HepG2 (cell line): ENCODE measurements at regions not wholly inside any gene's neighbourhood (a gene's known extent, or its start where the extent isn't known, plus 50 kb on each side); places are given as distances from the start of the nearest gene placed in this dataset.

Source experiments
- ATAC-seq: fragments of 200-7000 bp; cut with Tn5 transposase; 3 replicates; pipeline ENCODE4 v1.9.1; 2020; ENCODE audit warnings: mild to moderate bottlenecking, moderate library complexity
- BruUV-seq: library from RNA; stranded (reverse); fragments of 400-500 nt; replicated peaks from 2 replicates; lab custom pipeline; 2021; lab: Mats Ljungman, UMichigan
- CTCF ChIA-PET: fragments of 300-600 bp; formaldehyde crosslinking; extraction: SDS; loops from one replicate; lab custom pipeline; 2021; ENCODE audit warnings: low total read pairs, inconsistent platforms, low intra/inter-chr PET ratio; lab: Yijun Ruan, JAX
- POLR2A ChIA-PET: fragments of 350-600 bp; sonication (Branson Sonifier 250); formaldehyde crosslinking; loops from one replicate; lab custom pipeline; 2020; ENCODE audit warnings: antibody characterized with exemption, inconsistent platforms; lab: Yijun Ruan, JAX
- DNase-seq: peaks from one replicate; pipeline ENCODE4 v3.0.0-alpha.2; 2015; ENCODE audit warnings: low spot score
- FAIRE-seq: peaks from 3 replicates; lab custom pipeline; 2011; peaks lifted over from hg19 to GRCh38; lab: Jason Lieb, UNC
- H2AFZ ChIP-seq: one replicate; pipeline ENCODE4 v1.6.1; 2011; ENCODE audit warnings: low read length, inconsistent platforms
- H3K27ac ChIP-seq: fragments of 300-600 bp; 3 replicates; pipeline ENCODE4 v1.8.0; 2011; ENCODE audit warnings: mixed run types, mild to moderate bottlenecking, mixed read lengths, low read length, inconsistent platforms; ENCODE audit not compliant: insufficient read depth; ENCODE audit errors: extremely low read length
- H3K27me3 ChIP-seq, 2 experiments: fragments of 200-600 bp in 1 of 2; 2 replicates in 1 of 2; 3 replicates in 1 of 2; pipeline versions ENCODE4 v1.6.0 to v1.8.0; 2011; ENCODE audit warnings: low read length in 2 of 2, mild to moderate bottlenecking in 2 of 2, moderate library complexity in 2 of 2, inconsistent platforms in 1 of 2; ENCODE audit not compliant: insufficient read depth in 2 of 2, control insufficient read depth in 1 of 2
- H3K36me3 ChIP-seq, 2 experiments: fragments of 200-600 bp in 1 of 2; replicated peaks in 1 of 2; 2 replicates in 1 of 2; 3 replicates in 1 of 2; pipeline versions ENCODE4 v1.5.1 to v1.8.0; 2011; ENCODE audit warnings: low read length in 2 of 2, inconsistent platforms in 1 of 2; ENCODE audit not compliant: insufficient read depth in 2 of 2, control insufficient read depth in 1 of 2
- H3K4me1 ChIP-seq: 2 replicates; pipeline ENCODE4 v1.5.1; 2012; ENCODE audit warnings: low read length, inconsistent platforms; ENCODE audit not compliant: insufficient read depth
- H3K4me2 ChIP-seq: 2 replicates; pipeline ENCODE4 v1.6.0; 2011; ENCODE audit warnings: low read depth, low read length, inconsistent platforms
- H3K4me3 ChIP-seq, 3 experiments: fragments of 200-600 bp in 1 of 3; sonication (generic), shearing (Covaris generic) in 1 of 3; replicated peaks in 1 of 3; 2 replicates each; pipeline ENCODE4 v1.5.1; 2011 to 2016; ENCODE audit warnings: low read length in 3 of 3, inconsistent platforms in 2 of 3, low read depth in 2 of 3, mild to moderate bottlenecking in 2 of 3, control low read depth in 1 of 3, mixed read lengths in 1 of 3; ENCODE audit not compliant: insufficient read depth in 1 of 3
- H3K79me2 ChIP-seq: one replicate; pipeline ENCODE4 v1.6.1; 2011; ENCODE audit warnings: low read length, inconsistent platforms; ENCODE audit not compliant: insufficient read depth
- H3K9ac ChIP-seq: 2 replicates; pipeline ENCODE4 v1.6.0; 2011; ENCODE audit warnings: mild to moderate bottlenecking, low read depth, low read length, inconsistent platforms; ENCODE audit not compliant: insufficient read depth
- H3K9me3 ChIP-seq: 2 replicates; pipeline ENCODE4 v1.5.1; 2012; ENCODE audit warnings: mild to moderate bottlenecking, low read length
- H4K20me1 ChIP-seq: 2 replicates; pipeline ENCODE4 v1.6.0; 2011; ENCODE audit warnings: inconsistent platforms, mild to moderate bottlenecking, low read length, moderate library complexity; ENCODE audit not compliant: insufficient read depth
- JUND ChIP-seq: sonication (generic); formaldehyde crosslinking; IDR thresholded peaks from 2 replicates; pipeline ENCODE4 v1.8.0; 2022; ENCODE audit warnings: mild to moderate bottlenecking, missing genetic modification reagents
- MIER2 ChIP-seq: IDR thresholded peaks from 2 replicates; pipeline ENCODE4 v1.6.1; 2016; ENCODE audit warnings: missing biosample characterization, missing genetic modification reagents
- NKX3-1 ChIP-seq: sonication (generic); formaldehyde crosslinking; IDR thresholded peaks from 2 replicates; pipeline ENCODE4 v1.5.0; 2020; ENCODE audit warnings: missing genetic modification reagents
- YY1 ChIP-seq: IDR thresholded peaks from 2 replicates; pipeline ENCODE4 v1.6.1; 2011; ENCODE audit warnings: low read length, low read depth, moderate library complexity, mild to moderate bottlenecking; ENCODE audit not compliant: insufficient read depth, insufficient replicate concordance
- ZBED4 ChIP-seq: sonication (generic); formaldehyde crosslinking; IDR thresholded peaks from 2 replicates; pipeline ENCODE4 v1.4.0; 2020; ENCODE audit warnings: missing genetic modification reagents, borderline replicate concordance
- ZBTB40 ChIP-seq, 2 experiments: fragments of 450-650 bp in 1 of 2; sonication (generic) in 1 of 2; formaldehyde crosslinking in 1 of 2; IDR thresholded peaks; 2 replicates each; pipeline versions ENCODE4 v1.6.1 to v1.8.0; 2016 to 2022; ENCODE audit warnings: antibody characterized with exemption in 1 of 2, mild to moderate bottlenecking in 1 of 2, missing genetic modification reagents in 1 of 2
- ZNF556 ChIP-seq: sonication (generic); formaldehyde crosslinking; IDR thresholded peaks from 2 replicates; pipeline ENCODE4 v1.4.0; 2020; ENCODE audit warnings: mild to moderate bottlenecking, missing genetic modification reagents, borderline replicate concordance
- WGBS: methylation state at CpG from one replicate; pipeline ENCODE4 v1.1.6; 2017; ENCODE audit warnings: low lambda C conversion rate; 5-methylcytosine and 5-hydroxymethylcytosine counted together
- in situ Hi-C: cut with HindIII; loops from 2 replicates; pipeline ENCODE4 v1.10.0; 2017; ENCODE audit warnings: low pct_unique_long_range_greater_than_20kb; ENCODE audit not compliant: extremely low pct_ligation_motif_present
- intact Hi-C: fragments of 100-400 bp; cut with micrococcal nuclease; formaldehyde crosslinking; loops from one replicate; pipeline ENCODE4 v1.10.0; 2022; ENCODE audit not compliant: unreplicated experiment

- TF ChIP-seq MIER2 (CRISPR knock-in tag): no peak
- no peak for TF ChIP-seq JUND (CRISPR knock-in tag)
- no peak for TF ChIP-seq YY1
- TF ChIP-seq NKX3-1 (CRISPR knock-in tag): no peak
- TF ChIP-seq ZNF556 (CRISPR knock-in tag): no peak
- TF ChIP-seq ZBTB40 (IDR thresholded peaks at IDR 0.05): no peak
- TF ChIP-seq ZBTB40 (CRISPR knock-in tag; IDR thresholded peaks at IDR 0.05): no peak
- no peak for TF ChIP-seq ZBED4 (CRISPR knock-in tag)
- Histone ChIP-seq H3K4me2 (no peak overlapping the region), H3K4me3 (no peak overlapping the region), H3K9me3 (peaks cover 4% of the 10 kb centered on the region; the same call in 1 of the 2 replicates), H3K4me1 (no peaks in the 10 kb centered on the region), H3K36me3 (no peaks in the 10 kb centered on the region), H3K27me3 (no peaks in the 10 kb centered on the region), H2AFZ (no peak overlapping the region), H3K9ac (no peak overlapping the region), H3K27ac (no peak overlapping the region), H4K20me1 (no peaks in the 10 kb centered on the region), H3K79me2 (no peaks in the 10 kb centered on the region)
- ATAC-seq: no peak
- in situ Hi-C loops (no loop called here), intact Hi-C loops (no loop called here)
- no TSS peak for BruUV-seq
- DNase-seq: no peak
- WGBS: 26% methylated on average over 5 of the region's 5 CpGs
- CTCF ChIA-PET: no interaction called here
- no peak for FAIRE-seq
- POLR2A ChIA-PET: no interaction called here
Measured at GRCh38 chrX:43018031-43018430, 240.1 kb upstream of the PPP1R2C start.
